ENCODE measurements at regions not wholly inside any gene's neighbourhood (a gene's known extent, or its start where the extent isn't known, plus 50 kb on each side); places are given as distances from the start of the nearest gene placed in this dataset.

DNA sequence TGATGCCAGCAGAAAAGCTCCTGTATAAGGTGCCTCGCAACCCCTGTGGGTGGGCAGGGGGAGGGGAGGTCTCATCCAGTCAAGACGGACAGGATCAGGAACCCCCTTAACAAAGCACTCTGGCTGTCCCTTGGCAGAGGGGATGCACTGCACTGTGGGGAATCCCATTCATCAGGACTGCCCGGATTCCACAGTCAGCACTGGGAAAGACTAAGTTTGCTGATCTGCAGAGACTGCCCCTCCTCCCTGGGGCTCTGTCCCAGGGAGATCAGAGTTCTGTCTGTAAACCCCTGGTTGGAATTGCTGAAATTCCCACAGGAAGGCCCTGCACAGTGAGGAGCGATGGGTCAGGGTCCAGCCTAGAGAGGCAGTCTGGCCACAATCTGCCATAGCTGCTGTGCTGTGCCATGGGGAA, 149.5 kb upstream of the RBBP8 start:
- H4K20me1 ChIP-seq (ENCODE audit: insufficient read depth, low read length) = no peaks in the 10 kb centered on the region
- H3K36me3 ChIP-seq (ENCODE audit: insufficient read depth, low read length) = no peaks in the 10 kb centered on the region
- peaks cover 11% of the 10 kb centered on the region for H3K27me3 ChIP-seq (ENCODE audit: insufficient read depth, low read length, poor library complexity)
- H3K4me1 ChIP-seq (ENCODE audit: insufficient read depth, low read length) = no peaks in the 10 kb centered on the region
- H2AFZ ChIP-seq (ENCODE audit: low read depth, low read length) = no peak overlapping the region
- H3K9ac ChIP-seq (ENCODE audit: low read depth, low read length) = no peak overlapping the region
- H3K9me3 ChIP-seq (ENCODE audit: insufficient read depth, low read length, severe bottlenecking) = no peaks in the 10 kb centered on the region
- no peak overlapping the region for H3K27ac ChIP-seq (ENCODE audit: low read length)
- DNase-seq (no peak), ATAC-seq (ENCODE audit: insufficient read depth, low read depth) (no peak)
- no peak for TF ChIP-seq EZH2 (IDR thresholded peaks at IDR 0.05; ENCODE audit: borderline replicate concordance, low read depth, low read length, severe bottlenecking)
- TF ChIP-seq CTCF (IDR thresholded peaks at IDR 0.05; ENCODE audit: borderline replicate concordance, extremely low read depth, low read length, poor library complexity, severe bottlenecking) = no peak
- no peaks in the 10 kb centered on the region for H3K79me2 ChIP-seq (ENCODE audit: insufficient read depth, low read length)
- no peak overlapping the region for H3K4me2 ChIP-seq (ENCODE audit: insufficient read depth, low read length)
- no peak overlapping the region for H3K4me3 ChIP-seq (ENCODE audit: low read depth in 1 of 2, low read length in 2 of 2)

- no peaks in the 10 kb centered on the region for H4K20me1 ChIP-seq (ENCODE audit: insufficient read depth, low read length)
- no peaks in the 10 kb centered on the region for H3K79me2 ChIP-seq (ENCODE audit: insufficient read depth, low read length)
- H3K9ac ChIP-seq (ENCODE audit: low read depth, low read length) = no peak overlapping the region
- H3K4me3 ChIP-seq (ENCODE audit: low read depth in 1 of 2, low read length in 2 of 2) = no peak overlapping the region
- TF ChIP-seq EZH2 (IDR thresholded peaks at IDR 0.05; ENCODE audit: borderline replicate concordance, low read depth, low read length, severe bottlenecking) = no peak
- no peak for TF ChIP-seq CTCF (IDR thresholded peaks at IDR 0.05; ENCODE audit: borderline replicate concordance, extremely low read depth, low read length, poor library complexity, severe bottlenecking)
- H3K36me3 ChIP-seq (ENCODE audit: insufficient read depth, low read length) = no peaks in the 10 kb centered on the region
- DNase-seq (no peak), ATAC-seq (ENCODE audit: insufficient read depth, low read depth) (no peak)
- no peaks in the 10 kb centered on the region for H3K9me3 ChIP-seq (ENCODE audit: insufficient read depth, low read length, severe bottlenecking)
- H3K27me3 ChIP-seq (ENCODE audit: insufficient read depth, low read length, poor library complexity) = peaks cover 18% of the 10 kb centered on the region
- H2AFZ ChIP-seq (ENCODE audit: low read depth, low read length) = no peak overlapping the region
- H3K4me2 ChIP-seq (ENCODE audit: insufficient read depth, low read length) = no peak overlapping the region
- no peak overlapping the region for H3K27ac ChIP-seq (ENCODE audit: low read length)
- H3K4me1 ChIP-seq (ENCODE audit: insufficient read depth, low read length) = no peaks in the 10 kb centered on the region
These were observed 144.1 kb upstream of the RBBP8 start for GRCh38 chr18:22789052-22789451.

GRCh38 chr18:22789600-22789999, 143.5 kb upstream of the RBBP8 start:
- DNase-seq = no peak
- no peaks in the 10 kb centered on the region for H4K20me1 ChIP-seq (ENCODE audit: insufficient read depth, low read length)
- no peaks in the 10 kb centered on the region for H3K9me3 ChIP-seq (ENCODE audit: insufficient read depth, low read length, severe bottlenecking)
- no peaks in the 10 kb centered on the region for H3K79me2 ChIP-seq (ENCODE audit: insufficient read depth, low read length)
- no peak overlapping the region for H3K4me2 ChIP-seq (ENCODE audit: insufficient read depth, low read length)
- H3K4me1 ChIP-seq (ENCODE audit: insufficient read depth, low read length) = no peaks in the 10 kb centered on the region
- no peak overlapping the region for H3K27ac ChIP-seq (ENCODE audit: low read length)
- no peak overlapping the region for H2AFZ ChIP-seq (ENCODE audit: low read depth, low read length)
- no peak for ATAC-seq (ENCODE audit: insufficient read depth, low read depth)
- H3K4me3 ChIP-seq (ENCODE audit: low read depth in 1 of 2, low read length in 2 of 2) = no peak overlapping the region
- H3K27me3 ChIP-seq (ENCODE audit: insufficient read depth, low read length, poor library complexity) = peaks cover 18% of the 10 kb centered on the region
- H3K36me3 ChIP-seq (ENCODE audit: insufficient read depth, low read length) = no peaks in the 10 kb centered on the region
- TF ChIP-seq EZH2 (IDR thresholded peaks at IDR 0.05; ENCODE audit: borderline replicate concordance, low read depth, low read length, severe bottlenecking) (no peak), CTCF (IDR thresholded peaks at IDR 0.05; ENCODE audit: borderline replicate concordance, extremely low read depth, low read length, poor library complexity, severe bottlenecking) (no peak)
- H3K9ac ChIP-seq (ENCODE audit: low read depth, low read length) = no peak overlapping the region

Measured in DND-41 (cell line).